HEK293 (cell line): ENCODE measurements at regions not wholly inside any gene's neighbourhood (a gene's known extent, or its start where the extent isn't known, plus 50 kb on each side); places are given as distances from the start of the nearest gene placed in this dataset.

Experiments
- CTCF ChIA-PET: fragments of 350-600 bp; formaldehyde crosslinking; extraction: SDS; loops from one replicate; lab custom pipeline; 2021; ENCODE audit warnings: antibody characterized with exemption; lab: Yijun Ruan, JAX
- POLR2A ChIA-PET: fragments of 300-600 bp; formaldehyde crosslinking; extraction: SDS; loops from one replicate; lab custom pipeline; 2020; ENCODE audit warnings: antibody characterized with exemption, inconsistent platforms; lab: Yijun Ruan, JAX
- H3K27ac ChIP-seq: fragments of 200-500 bp; sonication (Bioruptor generic); 2 replicates; pipeline ENCODE4 v1.5.1; 2014; ENCODE audit warnings: low read depth, low read length, control low read depth, inconsistent platforms; ENCODE audit errors: extremely low read depth
- H3K36me3 ChIP-seq, 2 experiments: fragments of 200-500 bp in 1 of 2; sonication (Bioruptor generic) in 1 of 2; 1 replicate in 1 of 2; 2 replicates in 1 of 2; pipeline ENCODE4 v1.5.1; 2014 to 2017; ENCODE audit warnings: inconsistent platforms in 2 of 2, low read length in 2 of 2; ENCODE audit not compliant: control insufficient read depth in 2 of 2, insufficient read depth in 1 of 2
- H3K4me1 ChIP-seq: fragments of 200-500 bp; sonication (Bioruptor generic); 2 replicates; pipeline ENCODE4 v1.5.1; 2014; ENCODE audit warnings: mild to moderate bottlenecking, low read length, inconsistent platforms; ENCODE audit not compliant: control insufficient read depth, insufficient read depth
- H3K4me3 ChIP-seq: 2 replicates; pipeline ENCODE4 v1.5.1; 2011; ENCODE audit warnings: low read depth, mild to moderate bottlenecking, control low read depth, low read length, moderate library complexity
- H3K9me3 ChIP-seq: fragments of 200-500 bp; sonication (Bioruptor generic); 2 replicates; pipeline ENCODE4 v1.5.1; 2014; ENCODE audit warnings: low read depth, low read length, inconsistent platforms; ENCODE audit not compliant: control insufficient read depth, insufficient read depth
- HOXA7 ChIP-seq: sonication (generic); formaldehyde crosslinking; IDR thresholded peaks from 2 replicates; pipeline ENCODE4 v1.8.1; 2022; ENCODE audit warnings: missing genetic modification reagents, borderline replicate concordance
- KLF9 ChIP-seq: fragments of 450-650 bp; formaldehyde crosslinking; IDR thresholded peaks from 2 replicates; pipeline ENCODE4 v1.5.1; 2016; ENCODE audit warnings: missing biosample characterization, missing genetic modification characterization, low read depth
- SCRT1 ChIP-seq: fragments of 450-650 bp; formaldehyde crosslinking; IDR thresholded peaks from 2 replicates; pipeline ENCODE4 v1.5.1; 2016; ENCODE audit warnings: missing biosample characterization, missing genetic modification characterization, borderline replicate concordance
- TCF7L2 ChIP-seq: IDR thresholded peaks from 2 replicates; pipeline ENCODE4 v1.6.1; 2011; ENCODE audit warnings: low read depth, mild to moderate bottlenecking, inconsistent platforms, low read length, moderate library complexity, borderline replicate concordance
- ZFP3 ChIP-seq: fragments of 450-650 bp; formaldehyde crosslinking; IDR thresholded peaks from 2 replicates; pipeline ENCODE4 v1.5.1; 2016; ENCODE audit warnings: low read depth, missing biosample characterization, missing genetic modification characterization
- ZNF132 ChIP-seq: fragments of 450-650 bp; formaldehyde crosslinking; IDR thresholded peaks from 2 replicates; pipeline ENCODE4 v1.5.1; 2017; ENCODE audit warnings: missing biosample characterization, missing genetic modification characterization, borderline replicate concordance
- ZNF140 ChIP-seq: fragments of 450-650 bp; formaldehyde crosslinking; IDR thresholded peaks from 2 replicates; pipeline ENCODE4 v1.5.1; 2016; ENCODE audit warnings: missing biosample characterization, missing genetic modification characterization
- ZNF155 ChIP-seq: fragments of 450-650 bp; formaldehyde crosslinking; IDR thresholded peaks from 2 replicates; pipeline ENCODE4 v1.5.1; 2016; ENCODE audit warnings: missing biosample characterization, missing genetic modification characterization
- ZNF169 ChIP-seq: fragments of 450-650 bp; formaldehyde crosslinking; IDR thresholded peaks from 2 replicates; pipeline ENCODE4 v1.5.1; 2016; ENCODE audit warnings: missing biosample characterization, missing genetic modification characterization
- ZNF335 ChIP-seq: fragments of 450-650 bp; formaldehyde crosslinking; conservative IDR thresholded peaks from 2 replicates; pipeline ENCODE4 v1.5.1; 2016; ENCODE audit warnings: missing biosample characterization, missing genetic modification characterization
- ZNF514 ChIP-seq: fragments of 450-650 bp; formaldehyde crosslinking; IDR thresholded peaks from 2 replicates; pipeline ENCODE4 v1.5.1; 2016; ENCODE audit warnings: missing biosample characterization, missing genetic modification characterization
- ZNF561 ChIP-seq: fragments of 450-650 bp; IDR thresholded peaks from 2 replicates; pipeline ENCODE4 v1.5.1; 2018; ENCODE audit warnings: missing biosample characterization, missing genetic modification characterization, borderline replicate concordance
- ZNF621 ChIP-seq: fragments of 450-650 bp; formaldehyde crosslinking; IDR thresholded peaks from 2 replicates; pipeline ENCODE4 v1.5.1; 2017; ENCODE audit warnings: missing biosample characterization, missing genetic modification characterization
- ZNF658 ChIP-seq: fragments of 450-650 bp; formaldehyde crosslinking; IDR thresholded peaks from 2 replicates; pipeline ENCODE4; 2016; ENCODE audit warnings: missing biosample characterization, missing genetic modification characterization
- ZNF785 ChIP-seq: fragments of 450-650 bp; formaldehyde crosslinking; IDR thresholded peaks from 2 replicates; pipeline ENCODE4 v1.5.1; 2016; ENCODE audit warnings: missing biosample characterization, missing genetic modification characterization
- ZNF843 ChIP-seq: fragments of 450-650 bp; formaldehyde crosslinking; IDR thresholded peaks from 2 replicates; pipeline ENCODE4 v1.5.1; 2016; ENCODE audit warnings: missing biosample characterization, missing genetic modification characterization
- ZSCAN16 ChIP-seq: fragments of 450-650 bp; formaldehyde crosslinking; IDR thresholded peaks from 2 replicates; pipeline ENCODE4 v1.5.1; 2016; ENCODE audit warnings: missing biosample characterization, missing genetic modification characterization
- ZSCAN23 ChIP-seq: fragments of 450-650 bp; formaldehyde crosslinking; IDR thresholded peaks from 2 replicates; pipeline ENCODE4 v1.5.1; 2016; ENCODE audit warnings: missing biosample characterization, missing genetic modification characterization
- TF ChIP-seq, protein P1 (sequence below): fragments of 450-650 bp; formaldehyde crosslinking; IDR thresholded peaks from 2 replicates; pipeline ENCODE4 v1.5.1; 2016; ENCODE audit warnings: missing biosample characterization, missing genetic modification characterization, low read depth
- TF ChIP-seq, protein P2 (sequence below): fragments of 450-650 bp; formaldehyde crosslinking; IDR thresholded peaks from 2 replicates; pipeline ENCODE4 v1.5.1; 2016; ENCODE audit warnings: missing biosample characterization, missing genetic modification characterization
- TF ChIP-seq, protein P3 (sequence below): sonication (generic); formaldehyde crosslinking; IDR thresholded peaks from 2 replicates; pipeline ENCODE4 v1.8.1; 2022; ENCODE audit warnings: mild to moderate bottlenecking, moderate library complexity, missing genetic modification reagents
- TF ChIP-seq, protein P4 (sequence below): fragments of 450-650 bp; formaldehyde crosslinking; IDR thresholded peaks from 2 replicates; pipeline ENCODE4 v1.5.1; 2017; ENCODE audit warnings: missing biosample characterization, missing genetic modification characterization
- TF ChIP-seq, protein P5 (sequence below): fragments of 450-650 bp; formaldehyde crosslinking; IDR thresholded peaks from 2 replicates; pipeline ENCODE4 v1.5.1; 2016; ENCODE audit warnings: missing biosample characterization, missing genetic modification characterization

DNA sequence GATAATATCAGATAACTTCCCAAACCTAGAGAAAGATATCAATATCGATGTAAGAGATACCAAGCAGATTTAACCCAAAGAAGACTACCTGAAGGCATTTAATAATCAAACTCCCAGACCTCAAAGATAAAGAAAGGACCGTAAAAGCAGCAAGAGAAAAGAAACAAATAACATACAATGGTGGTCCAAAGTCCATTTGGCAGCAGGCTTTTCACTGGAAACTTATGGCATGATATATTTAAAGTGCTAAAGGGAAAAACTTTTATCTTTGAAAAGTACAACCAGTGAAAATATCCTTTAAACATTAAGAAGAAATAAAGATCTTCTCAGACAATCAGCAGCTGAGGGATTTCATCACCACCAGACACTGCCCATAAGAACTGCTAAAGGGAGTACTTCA, 812.7 kb upstream of the ADAMTS5 start (continued):
- TF ChIP-seq ZFP3 (tag by site-specific recombination) (no peak), ZNF155 (tag by site-specific recombination) (no peak)

DNA sequence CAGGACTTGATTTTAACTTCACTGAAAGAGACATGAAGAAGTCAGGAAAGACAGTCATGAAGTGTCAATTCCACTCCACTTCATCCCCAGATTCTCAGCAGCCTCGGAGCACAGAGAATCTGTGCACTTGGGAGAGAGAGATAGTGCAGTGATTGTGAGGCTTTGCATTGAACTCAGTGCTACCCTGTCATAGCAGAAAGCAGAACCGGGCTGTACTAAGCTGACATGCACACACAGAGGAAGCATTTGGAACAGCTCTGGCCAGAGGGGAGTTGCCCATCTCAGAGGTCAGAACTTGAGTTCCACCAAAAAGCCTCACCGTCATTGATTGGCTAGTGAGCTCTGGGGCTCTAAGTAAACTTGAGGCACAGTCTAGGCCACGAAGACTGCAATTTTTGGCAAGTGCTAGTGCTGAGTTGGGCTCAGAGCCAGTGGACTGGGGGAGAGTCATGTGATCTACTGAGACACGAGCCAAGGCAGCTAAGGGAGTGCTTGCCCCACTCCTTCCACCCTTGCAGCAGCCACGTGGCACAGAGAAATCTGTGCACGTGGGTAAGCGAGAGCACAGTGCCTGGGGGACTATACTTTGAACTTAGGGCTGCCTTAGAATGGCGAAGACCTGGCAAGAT, 810.2 kb upstream of the ADAMTS5 start:
- ChIA-PET CTCF (interaction anchor here (0.9 kb wide), 1 partner anchor 26 kb away, joined by 3 read pairs; no protein-coding TSS in a partner anchor), POLR2A (no interaction called here)
- Histone ChIP-seq H3K9me3 (no peaks in the 10 kb centered on the region; the same call in 1 of the 2 replicates), H3K27ac (no peak overlapping the region), H3K36me3 (no peaks in the 10 kb centered on the region), H3K4me1 (no peaks in the 10 kb centered on the region), H3K4me3 (no peak overlapping the region)
- TF ChIP-seq ZNF514 (no peak), ZNF140 (tag by site-specific recombination) (no peak), ZNF335 (no peak), ZNF785 (tag by site-specific recombination) (no peak), ZNF132 (tag by site-specific recombination) (no peak)
- TF ChIP-seq, protein P1, sequence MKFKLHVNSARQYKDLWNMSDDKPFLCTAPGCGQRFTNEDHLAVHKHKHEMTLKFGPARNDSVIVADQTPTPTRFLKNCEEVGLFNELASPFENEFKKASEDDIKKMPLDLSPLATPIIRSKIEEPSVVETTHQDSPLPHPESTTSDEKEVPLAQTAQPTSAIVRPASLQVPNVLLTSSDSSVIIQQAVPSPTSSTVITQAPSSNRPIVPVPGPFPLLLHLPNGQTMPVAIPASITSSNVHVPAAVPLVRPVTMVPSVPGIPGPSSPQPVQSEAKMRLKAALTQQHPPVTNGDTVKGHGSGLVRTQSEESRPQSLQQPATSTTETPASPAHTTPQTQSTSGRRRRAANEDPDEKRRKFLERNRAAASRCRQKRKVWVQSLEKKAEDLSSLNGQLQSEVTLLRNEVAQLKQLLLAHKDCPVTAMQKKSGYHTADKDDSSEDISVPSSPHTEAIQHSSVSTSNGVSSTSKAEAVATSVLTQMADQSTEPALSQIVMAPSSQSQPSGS (tag by site-specific recombination): no peak
- TF ChIP-seq, protein P2, sequence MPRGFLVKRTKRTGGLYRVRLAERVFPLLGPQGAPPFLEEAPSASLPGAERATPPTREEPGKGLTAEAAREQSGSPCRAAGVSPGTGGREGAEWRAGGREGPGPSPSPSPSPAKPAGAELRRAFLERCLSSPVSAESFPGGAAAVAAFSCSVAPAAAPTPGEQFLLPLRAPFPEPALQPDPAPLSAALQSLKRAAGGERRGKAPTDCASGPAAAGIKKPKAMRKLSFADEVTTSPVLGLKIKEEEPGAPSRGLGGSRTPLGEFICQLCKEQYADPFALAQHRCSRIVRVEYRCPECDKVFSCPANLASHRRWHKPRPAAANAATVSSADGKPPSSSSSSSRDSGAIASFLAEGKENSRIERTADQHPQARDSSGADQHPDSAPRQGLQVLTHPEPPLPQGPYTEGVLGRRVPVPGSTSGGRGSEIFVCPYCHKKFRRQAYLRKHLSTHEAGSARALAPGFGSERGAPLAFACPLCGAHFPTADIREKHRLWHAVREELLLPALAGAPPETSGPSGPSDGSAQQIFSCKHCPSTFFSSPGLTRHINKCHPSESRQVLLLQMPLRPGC (tag by site-specific recombination): no peak
- TF ChIP-seq, protein P3, sequence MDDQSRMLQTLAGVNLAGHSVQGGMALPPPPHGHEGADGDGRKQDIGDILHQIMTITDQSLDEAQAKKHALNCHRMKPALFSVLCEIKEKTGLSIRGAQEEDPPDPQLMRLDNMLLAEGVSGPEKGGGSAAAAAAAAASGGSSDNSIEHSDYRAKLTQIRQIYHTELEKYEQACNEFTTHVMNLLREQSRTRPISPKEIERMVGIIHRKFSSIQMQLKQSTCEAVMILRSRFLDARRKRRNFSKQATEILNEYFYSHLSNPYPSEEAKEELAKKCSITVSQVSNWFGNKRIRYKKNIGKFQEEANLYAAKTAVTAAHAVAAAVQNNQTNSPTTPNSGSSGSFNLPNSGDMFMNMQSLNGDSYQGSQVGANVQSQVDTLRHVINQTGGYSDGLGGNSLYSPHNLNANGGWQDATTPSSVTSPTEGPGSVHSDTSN (CRISPR knock-in tag): no peak
- TF ChIP-seq, protein P4, sequence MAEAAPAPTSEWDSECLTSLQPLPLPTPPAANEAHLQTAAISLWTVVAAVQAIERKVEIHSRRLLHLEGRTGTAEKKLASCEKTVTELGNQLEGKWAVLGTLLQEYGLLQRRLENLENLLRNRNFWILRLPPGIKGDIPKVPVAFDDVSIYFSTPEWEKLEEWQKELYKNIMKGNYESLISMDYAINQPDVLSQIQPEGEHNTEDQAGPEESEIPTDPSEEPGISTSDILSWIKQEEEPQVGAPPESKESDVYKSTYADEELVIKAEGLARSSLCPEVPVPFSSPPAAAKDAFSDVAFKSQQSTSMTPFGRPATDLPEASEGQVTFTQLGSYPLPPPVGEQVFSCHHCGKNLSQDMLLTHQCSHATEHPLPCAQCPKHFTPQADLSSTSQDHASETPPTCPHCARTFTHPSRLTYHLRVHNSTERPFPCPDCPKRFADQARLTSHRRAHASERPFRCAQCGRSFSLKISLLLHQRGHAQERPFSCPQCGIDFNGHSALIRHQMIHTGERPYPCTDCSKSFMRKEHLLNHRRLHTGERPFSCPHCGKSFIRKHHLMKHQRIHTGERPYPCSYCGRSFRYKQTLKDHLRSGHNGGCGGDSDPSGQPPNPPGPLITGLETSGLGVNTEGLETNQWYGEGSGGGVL (tag by site-specific recombination): no peak

DNA sequence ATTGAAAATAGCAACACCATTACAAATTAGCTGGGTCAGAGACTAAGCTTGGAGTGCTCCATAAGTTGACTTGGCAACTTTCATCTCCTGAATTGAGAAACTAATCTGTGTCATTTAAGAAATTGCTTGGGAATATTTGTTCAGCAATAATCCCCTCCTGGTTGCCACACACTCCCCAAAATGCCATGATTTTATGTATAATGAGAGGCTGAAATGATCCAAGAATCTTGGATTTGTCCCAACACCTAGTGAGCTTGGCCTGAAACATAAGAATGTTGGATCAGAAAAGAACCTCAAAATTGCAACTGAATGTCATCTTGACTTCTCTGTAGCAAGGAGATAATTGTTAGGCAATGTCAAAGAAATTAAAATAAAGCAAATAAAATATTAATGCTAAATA, 805.9 kb upstream of the ADAMTS5 start:
- H3K27ac ChIP-seq: no peak overlapping the region
- TF ChIP-seq ZNF169 (tag by site-specific recombination) (no peak), ZNF621 (tag by site-specific recombination) (no peak), ZSCAN23 (tag by site-specific recombination) (no peak), ZNF561 (tag by site-specific recombination) (no peak), ZNF843 (no peak), ZNF658 (no peak), ZSCAN16 (tag by site-specific recombination) (no peak), HOXA7 (CRISPR knock-in tag) (no peak), TCF7L2 (no peak), KLF9 (no peak), SCRT1 (tag by site-specific recombination) (no peak)
- TF ChIP-seq, protein P5, sequence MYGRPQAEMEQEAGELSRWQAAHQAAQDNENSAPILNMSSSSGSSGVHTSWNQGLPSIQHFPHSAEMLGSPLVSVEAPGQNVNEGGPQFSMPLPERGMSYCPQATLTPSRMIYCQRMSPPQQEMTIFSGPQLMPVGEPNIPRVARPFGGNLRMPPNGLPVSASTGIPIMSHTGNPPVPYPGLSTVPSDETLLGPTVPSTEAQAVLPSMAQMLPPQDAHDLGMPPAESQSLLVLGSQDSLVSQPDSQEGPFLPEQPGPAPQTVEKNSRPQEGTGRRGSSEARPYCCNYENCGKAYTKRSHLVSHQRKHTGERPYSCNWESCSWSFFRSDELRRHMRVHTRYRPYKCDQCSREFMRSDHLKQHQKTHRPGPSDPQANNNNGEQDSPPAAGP (tag by site-specific recombination): no peak
- TF ChIP-seq, protein P2 (tag by site-specific recombination): no peak
- no peaks in the 10 kb centered on the region for H3K4me1 ChIP-seq
- no peaks in the 10 kb centered on the region for H3K36me3 ChIP-seq
- POLR2A ChIA-PET: no interaction called here
- no peaks in the 10 kb centered on the region; the same call in 1 of the 2 replicates for H3K9me3 ChIP-seq
- H3K4me3 ChIP-seq: no peak overlapping the region
- CTCF ChIA-PET: no interaction called here
